Uterus (tissue), 3 donors: ENCODE measurements at regions not wholly inside any gene's neighbourhood (a gene's known extent, or its start where the extent isn't known, plus 50 kb on each side); places are given as distances from the start of the nearest gene placed in this dataset.

Source experiments
- DNase-seq, 2 donors: peaks; one replicate each; pipeline ENCODE4 v3.0.0-alpha.2; 2019 to 2020
- H3K27ac ChIP-seq, 2 donors: fragments of 200-600 bp; sonication (generic); 1 replicate in 1 of 2; 2 replicates in 1 of 2; pipeline ENCODE4 v1.5.1; 2016 to 2018
- H3K27me3 ChIP-seq, 2 donors: fragments of 200-600 bp; sonication (generic); one replicate each; pipeline ENCODE4 v1.5.1; 2018 to 2019; ENCODE audit warnings: control low read depth in 1 of 2
- H3K36me3 ChIP-seq, 2 donors: fragments of 200-600 bp; sonication (generic); one replicate each; pipeline ENCODE4 v1.5.1; 2019; ENCODE audit warnings: control low read depth in 1 of 2
- H3K4me1 ChIP-seq, 2 donors: fragments of 200-600 bp; sonication (generic); one replicate each; pipeline ENCODE4 v1.5.1; 2018 to 2019; ENCODE audit warnings: control low read depth in 1 of 2
- H3K4me3 ChIP-seq, 2 donors: fragments of 200-600 bp; sonication (generic); 1 replicate in 1 of 2; 2 replicates in 1 of 2; pipeline ENCODE4 v1.5.1; 2018 to 2019; ENCODE audit warnings: mild to moderate bottlenecking in 1 of 2
- H3K9me3 ChIP-seq, 2 donors: fragments of 200-600 bp; sonication (generic); one replicate each; pipeline ENCODE4 v1.5.1; 2019; ENCODE audit warnings: control low read depth in 1 of 2
- POLR2A ChIP-seq, 2 donors: fragments of 450-650 bp; IDR thresholded peaks; one replicate each; pipeline ENCODE4 v1.6.1; 2016; ENCODE audit warnings: antibody characterized with exemption in 2 of 2, mild to moderate bottlenecking in 1 of 2, moderate library complexity in 1 of 2
- intact Hi-C: fragments of 100-400 bp; cut with DNase I; formaldehyde crosslinking; loops from one replicate; pipeline ENCODE4 v1.15.1; 2023; ENCODE audit warnings: low total_unique reads
- TF ChIP-seq, protein P1 (sequence below), 4 experiments: fragments of 200-600 bp in 2 of 4; fragments of 450-650 bp in 2 of 4; sonication (generic) in 2 of 4; IDR thresholded peaks; one replicate each; pipeline ENCODE4 v1.5.1; 2016 to 2019; ENCODE audit warnings: antibody characterized with exemption in 4 of 4, mild to moderate bottlenecking in 2 of 4, moderate library complexity in 1 of 4
- donor health status: DM: yes; HTN: yes; CAD: no.

DNA sequence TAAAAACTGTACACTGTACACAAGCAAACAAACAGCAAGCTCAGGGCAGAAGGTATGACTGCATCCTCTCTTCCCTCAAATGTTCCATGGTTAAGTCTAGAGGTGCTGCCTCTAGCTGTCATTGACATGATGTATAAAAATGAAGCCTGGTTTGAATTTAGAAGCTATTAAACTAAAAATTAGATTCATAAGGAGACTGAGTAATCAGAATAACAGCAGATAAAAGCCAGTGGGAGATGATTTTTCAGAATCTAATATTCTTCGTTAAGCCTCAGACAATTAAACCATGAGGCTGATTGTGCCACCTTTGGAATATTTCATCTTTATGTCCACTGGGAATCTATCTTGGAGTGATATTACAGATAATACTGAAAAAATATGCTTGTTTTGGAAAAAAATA lies 101.4 kb upstream of the ZC3H12C start:
- Histone ChIP-seq H3K36me3 (no peaks in the 10 kb centered on the region), H3K4me3 (no peak overlapping the region), H3K9me3 (no peaks in the 10 kb centered on the region), H3K4me1 (no peaks in the 10 kb centered on the region), H3K27ac (no peak overlapping the region), H3K27me3 (no peaks in the 10 kb centered on the region)
- intact Hi-C loops = no loop called here
- DNase-seq = no peak
- no peak for TF ChIP-seq POLR2A (IDR thresholded peaks at IDR 0.05)
- TF ChIP-seq, protein P1, sequence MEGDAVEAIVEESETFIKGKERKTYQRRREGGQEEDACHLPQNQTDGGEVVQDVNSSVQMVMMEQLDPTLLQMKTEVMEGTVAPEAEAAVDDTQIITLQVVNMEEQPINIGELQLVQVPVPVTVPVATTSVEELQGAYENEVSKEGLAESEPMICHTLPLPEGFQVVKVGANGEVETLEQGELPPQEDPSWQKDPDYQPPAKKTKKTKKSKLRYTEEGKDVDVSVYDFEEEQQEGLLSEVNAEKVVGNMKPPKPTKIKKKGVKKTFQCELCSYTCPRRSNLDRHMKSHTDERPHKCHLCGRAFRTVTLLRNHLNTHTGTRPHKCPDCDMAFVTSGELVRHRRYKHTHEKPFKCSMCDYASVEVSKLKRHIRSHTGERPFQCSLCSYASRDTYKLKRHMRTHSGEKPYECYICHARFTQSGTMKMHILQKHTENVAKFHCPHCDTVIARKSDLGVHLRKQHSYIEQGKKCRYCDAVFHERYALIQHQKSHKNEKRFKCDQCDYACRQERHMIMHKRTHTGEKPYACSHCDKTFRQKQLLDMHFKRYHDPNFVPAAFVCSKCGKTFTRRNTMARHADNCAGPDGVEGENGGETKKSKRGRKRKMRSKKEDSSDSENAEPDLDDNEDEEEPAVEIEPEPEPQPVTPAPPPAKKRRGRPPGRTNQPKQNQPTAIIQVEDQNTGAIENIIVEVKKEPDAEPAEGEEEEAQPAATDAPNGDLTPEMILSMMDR (IDR thresholded peaks at IDR 0.05) = no peak

DNA sequence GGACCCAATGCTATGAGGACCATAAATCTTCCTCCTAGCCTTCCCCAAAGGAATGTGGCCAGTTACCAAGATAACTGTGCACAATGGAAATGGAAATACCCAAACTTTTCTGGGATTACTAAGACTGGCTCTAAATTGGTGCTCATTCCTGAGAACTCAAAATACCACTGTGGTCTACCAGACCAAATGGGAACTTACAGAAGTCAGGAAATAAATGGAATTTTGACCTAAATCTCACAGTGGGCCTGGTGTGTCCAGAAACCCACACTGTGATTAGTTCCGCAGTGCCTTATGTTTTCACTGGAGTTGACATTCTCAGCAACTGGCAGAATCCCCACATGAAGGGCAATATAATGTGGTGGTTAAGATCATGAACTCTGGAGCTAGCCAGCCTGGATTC lies 99.4 kb upstream of the ZC3H12C start:
- Histone ChIP-seq H3K36me3 (no peaks in the 10 kb centered on the region), H3K4me3 (no peak overlapping the region), H3K27me3 (no peaks in the 10 kb centered on the region), H3K4me1 (no peaks in the 10 kb centered on the region), H3K9me3 (no peaks in the 10 kb centered on the region), H3K27ac (no peak overlapping the region)
- DNase-seq = no peak
- intact Hi-C loops = no loop called here
- no peak for TF ChIP-seq POLR2A (IDR thresholded peaks at IDR 0.05)
- TF ChIP-seq, protein P1 (IDR thresholded peaks at IDR 0.05) = no peak

DNA sequence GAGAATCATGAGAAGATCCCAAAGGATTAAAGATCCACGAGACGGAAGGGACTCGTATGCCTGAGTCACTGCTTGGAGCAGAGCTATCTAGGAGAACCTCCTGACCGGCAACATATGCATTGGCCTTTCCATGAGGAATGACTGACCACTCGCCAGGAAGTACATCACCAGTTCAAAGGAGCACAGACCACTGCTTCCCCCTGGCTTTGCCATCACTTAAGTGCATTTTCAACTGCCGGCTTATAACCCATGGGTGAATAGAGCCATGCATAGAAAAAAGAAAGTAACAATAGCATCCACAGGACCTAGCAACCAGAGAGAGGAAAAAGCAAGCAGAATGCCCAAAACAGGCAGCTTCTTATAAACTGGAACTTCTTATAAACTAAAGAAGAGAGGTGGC lies 98.3 kb upstream of the ZC3H12C start:
- Histone ChIP-seq H3K27me3 (no peaks in the 10 kb centered on the region), H3K27ac (no peak overlapping the region), H3K4me3 (no peak overlapping the region), H3K9me3 (no peaks in the 10 kb centered on the region), H3K36me3 (no peaks in the 10 kb centered on the region), H3K4me1 (no peaks in the 10 kb centered on the region)
- DNase-seq = no peak
- intact Hi-C loops = no loop called here
- TF ChIP-seq, protein P1 (IDR thresholded peaks at IDR 0.05) = no peak
- no peak for TF ChIP-seq POLR2A (IDR thresholded peaks at IDR 0.05)

DNA sequence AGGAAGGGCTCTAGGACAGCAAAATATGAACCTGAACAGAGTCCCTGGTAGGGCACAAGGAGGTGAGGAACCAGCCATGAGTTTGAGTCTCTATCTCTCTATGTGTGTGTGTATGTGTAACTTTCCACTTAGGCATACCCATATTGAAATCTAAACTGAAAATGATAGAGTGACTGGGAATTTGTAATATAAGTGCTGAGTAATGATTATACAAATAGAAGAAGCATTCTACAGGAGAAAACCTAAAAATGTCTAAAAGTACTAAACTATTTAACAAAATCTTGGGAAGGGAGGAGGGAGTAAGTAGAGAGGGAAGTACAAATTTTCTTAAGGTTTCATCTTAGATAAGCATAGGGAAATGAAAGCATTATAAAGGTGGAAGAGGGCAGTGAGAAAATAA lies 97.1 kb upstream of the ZC3H12C start:
- intact Hi-C loops = no loop called here
- DNase-seq = no peak
- Histone ChIP-seq H3K27ac (no peak overlapping the region), H3K9me3 (no peaks in the 10 kb centered on the region), H3K36me3 (no peaks in the 10 kb centered on the region), H3K27me3 (no peaks in the 10 kb centered on the region), H3K4me1 (no peaks in the 10 kb centered on the region), H3K4me3 (no peak overlapping the region)
- TF ChIP-seq, protein P1 (IDR thresholded peaks at IDR 0.05) = no peak
- no peak for TF ChIP-seq POLR2A (IDR thresholded peaks at IDR 0.05)

DNA sequence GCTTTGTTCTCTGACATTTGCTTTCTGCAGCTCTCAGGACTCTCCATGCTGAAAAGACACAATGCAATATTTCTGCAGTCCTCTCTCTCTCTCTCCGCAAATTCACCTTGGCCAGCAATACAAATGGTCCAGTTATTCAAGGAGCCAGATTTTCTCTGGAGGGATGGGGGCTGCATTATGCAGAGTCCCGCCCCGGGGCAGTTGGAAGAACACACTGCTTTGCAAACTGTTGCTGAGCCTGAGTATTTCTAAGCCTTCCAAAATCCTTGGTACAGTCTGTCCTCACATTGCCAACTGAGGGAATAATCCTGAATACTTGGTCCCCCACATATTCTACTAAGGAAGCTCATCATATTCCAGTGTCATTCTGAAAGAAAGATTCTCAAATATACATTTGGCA lies 94.3 kb upstream of the ZC3H12C start:
- H3K4me3 ChIP-seq = no peak overlapping the region
- TF ChIP-seq, protein P1 (IDR thresholded peaks at IDR 0.05) = no peak
- no peak for TF ChIP-seq POLR2A (IDR thresholded peaks at IDR 0.05)
- intact Hi-C loops = no loop called here
- H3K4me1 ChIP-seq = no peaks in the 10 kb centered on the region
- H3K27me3 ChIP-seq = no peaks in the 10 kb centered on the region
- no peaks in the 10 kb centered on the region for H3K9me3 ChIP-seq
- no peak for DNase-seq
- no peak overlapping the region for H3K27ac ChIP-seq
- H3K36me3 ChIP-seq = no peaks in the 10 kb centered on the region
